Fibroblast of the conjunctiva (primary cell): ENCODE measurements at regions not wholly inside any gene's neighbourhood (a gene's known extent, or its start where the extent isn't known, plus 50 kb on each side); places are given as distances from the start of the nearest gene placed in this dataset.
A peak's percentile ranks its signal among the peaks of the same experiment; 100 is the strongest.

Experiments used
- DNase-seq: peaks from one replicate; pipeline ENCODE4 v3.0.0-alpha.2; 2010; ENCODE audit warnings: low read depth

- no peak for DNase-seq
These were observed 534.2 kb downstream of the LTN1 start for GRCh38 chr21:28458446-28458845.

GRCh38 chr21:28455253-28455600, 537.5 kb downstream of the LTN1 start:
- peak; percentile 28 for DNase-seq

GRCh38 chr21:28454564-28455252, 538.0 kb downstream of the LTN1 start:
- peak; percentile 75 for DNase-seq

- no peak for DNase-seq
These were observed 545.2 kb downstream of the LTN1 start for GRCh38 chr21:28447462-28447861.

- no peak for DNase-seq
These were observed 547.4 kb downstream of the LTN1 start for GRCh38 chr21:28445141-28445830.

- DNase-seq: no peak
These were observed 548.1 kb downstream of the LTN1 start for GRCh38 chr21:28444557-28444956.

GRCh38 chr21:28444111-28444510, 548.6 kb downstream of the LTN1 start:
- no peak for DNase-seq

GRCh38 chr21:28442624-28443023, 550.1 kb downstream of the LTN1 start:
- DNase-seq: peak; percentile 92

- DNase-seq: no peak
These were observed 550.6 kb downstream of the LTN1 start for GRCh38 chr21:28442085-28442484.

- DNase-seq: peak; percentile 94
These were observed 552.9 kb downstream of the LTN1 start for GRCh38 chr21:28439788-28440187.

- DNase-seq: no peak
These were observed 553.4 kb downstream of the LTN1 start for GRCh38 chr21:28439251-28439650.

GRCh38 chr21:28437061-28437460, 555.6 kb downstream of the LTN1 start:
- DNase-seq: no peak

GRCh38 chr21:28436286-28436932, 556.3 kb downstream of the LTN1 start:
- DNase-seq: no peak

GRCh38 chr21:28431527-28432200, 561.0 kb downstream of the LTN1 start:
- DNase-seq: no peak

- no peak for DNase-seq
These were observed 561.7 kb downstream of the LTN1 start for GRCh38 chr21:28431022-28431421.

GRCh38 chr21:28429161-28429560, 563.5 kb downstream of the LTN1 start:
- no peak for DNase-seq

GRCh38 chr21:28427394-28428022, 565.2 kb downstream of the LTN1 start:
- DNase-seq: no peak

- no peak for DNase-seq
These were observed 566.1 kb downstream of the LTN1 start for GRCh38 chr21:28426545-28426944.

GRCh38 chr21:28423521-28424190, 569.0 kb downstream of the LTN1 start:
- DNase-seq: no peak

GRCh38 chr21:28421716-28422524, 570.8 kb downstream of the LTN1 start:
- DNase-seq: peak; percentile 97

GRCh38 chr21:28419811-28420210, 572.9 kb downstream of the LTN1 start:
- DNase-seq: no peak
